DND-41 (cell line): ENCODE measurements at regions not wholly inside any gene's neighbourhood (a gene's known extent, or its start where the extent isn't known, plus 50 kb on each side); places are given as distances from the start of the nearest gene placed in this dataset.

Source experiments
- ATAC-seq: fragments of 200-7000 bp; cut with Tn5 transposase; 3 replicates; pipeline ENCODE4 v1.9.1; 2021; ENCODE audit warnings: low read depth; ENCODE audit not compliant: insufficient read depth
- DNase-seq: peaks from one replicate; pipeline ENCODE4 v3.0.0-alpha.2; 2020
- H2AFZ ChIP-seq: 2 replicates; pipeline ENCODE4 v1.6.0; 2012; ENCODE audit warnings: low read depth, low read length
- H3K27ac ChIP-seq: 2 replicates; pipeline ENCODE4 v1.5.1; 2012; ENCODE audit warnings: low read length, inconsistent platforms
- H3K27me3 ChIP-seq: fragments of 200-600 bp; sonication (generic); 2 replicates; pipeline ENCODE4 v1.6.0; 2012; ENCODE audit warnings: low read length, mild to moderate bottlenecking, inconsistent platforms; ENCODE audit not compliant: insufficient read depth, poor library complexity
- H3K36me3 ChIP-seq: 2 replicates; pipeline ENCODE4 v1.5.1; 2012; ENCODE audit warnings: low read length, inconsistent platforms; ENCODE audit not compliant: insufficient read depth
- H3K4me1 ChIP-seq: 2 replicates; pipeline ENCODE4 v1.5.1; 2012; ENCODE audit warnings: mild to moderate bottlenecking, low read length; ENCODE audit not compliant: insufficient read depth
- H3K4me2 ChIP-seq: 2 replicates; pipeline ENCODE4 v1.6.0; 2012; ENCODE audit warnings: mild to moderate bottlenecking, moderate library complexity, low read length, inconsistent platforms; ENCODE audit not compliant: insufficient read depth
- H3K4me3 ChIP-seq, 2 experiments: fragments of 200-600 bp in 1 of 2; shearing (Covaris generic) in 1 of 2; 2 replicates each; pipeline ENCODE4 v1.5.1; 2012 to 2016; ENCODE audit warnings: inconsistent platforms in 2 of 2, low read length in 2 of 2, mild to moderate bottlenecking in 2 of 2, low read depth in 1 of 2, moderate library complexity in 1 of 2
- H3K79me2 ChIP-seq: 2 replicates; pipeline ENCODE4 v1.6.0; 2012; ENCODE audit warnings: low read length, inconsistent platforms; ENCODE audit not compliant: insufficient read depth
- H3K9ac ChIP-seq: 2 replicates; pipeline ENCODE4 v1.6.0; 2012; ENCODE audit warnings: low read depth, mild to moderate bottlenecking, inconsistent platforms, low read length, moderate library complexity
- H3K9me3 ChIP-seq: 2 replicates; pipeline ENCODE4 v1.5.1; 2012; ENCODE audit warnings: low read length, moderate library complexity, mild to moderate bottlenecking, inconsistent platforms; ENCODE audit not compliant: insufficient read depth, severe bottlenecking
- H4K20me1 ChIP-seq: 2 replicates; pipeline ENCODE4 v1.6.0; 2012; ENCODE audit warnings: low read length; ENCODE audit not compliant: insufficient read depth
- CTCF ChIP-seq: IDR thresholded peaks from 2 replicates; pipeline ENCODE4 v1.5.1; 2012; ENCODE audit warnings: borderline replicate concordance, low read length, moderate library complexity, mild to moderate bottlenecking; ENCODE audit not compliant: poor library complexity, severe bottlenecking; ENCODE audit errors: extremely low read depth
- EZH2 ChIP-seq: IDR thresholded peaks from 3 replicates; pipeline ENCODE4 v1.6.1; 2012; ENCODE audit warnings: borderline replicate concordance, low read depth, mild to moderate bottlenecking, moderate library complexity, low read length, inconsistent platforms; ENCODE audit not compliant: severe bottlenecking

- Histone ChIP-seq H3K36me3 (no peaks in the 10 kb centered on the region), H3K27ac (no peak overlapping the region), H3K9me3 (no peaks in the 10 kb centered on the region), H3K4me3 (no peak overlapping the region), H2AFZ (no peak overlapping the region), H3K4me2 (no peak overlapping the region), H4K20me1 (no peaks in the 10 kb centered on the region), H3K9ac (no peak overlapping the region), H3K79me2 (no peaks in the 10 kb centered on the region), H3K4me1 (no peaks in the 10 kb centered on the region), H3K27me3 (no peaks in the 10 kb centered on the region)
- no peak for ATAC-seq
- TF ChIP-seq CTCF (no peak), EZH2 (no peak)
- DNase-seq, result no peak
These were observed 128.3 kb upstream of the KCNE2 start for GRCh38 chr21:34235514-34235913.

- no peak overlapping the region for H3K4me2 ChIP-seq
- no peak overlapping the region for H3K9ac ChIP-seq
- no peaks in the 10 kb centered on the region for H3K4me1 ChIP-seq
- no peak overlapping the region for H3K27ac ChIP-seq
- H3K9me3 ChIP-seq, result peaks cover 9% of the 10 kb centered on the region
- H3K36me3 ChIP-seq, result no peaks in the 10 kb centered on the region
- H4K20me1 ChIP-seq, result no peaks in the 10 kb centered on the region
- no peak overlapping the region for H2AFZ ChIP-seq
- TF ChIP-seq CTCF (no peak), EZH2 (no peak)
- H3K79me2 ChIP-seq, result no peaks in the 10 kb centered on the region
- no peak overlapping the region for H3K4me3 ChIP-seq
- no peak for ATAC-seq
- no peaks in the 10 kb centered on the region for H3K27me3 ChIP-seq
- no peak for DNase-seq
These were observed 120.8 kb upstream of the KCNE2 start for GRCh38 chr21:34242973-34243372.

- peak; percentile 61; the same call in 2 of the 3 replicates for ATAC-seq
- DNase-seq, result peak; percentile 37
These were observed 120.2 kb upstream of the KCNE2 start for GRCh38 chr21:34243562-34243961.

More at GRCh38 chr21:34243562-34243961, 120.2 kb upstream of the KCNE2 start:
- no peak overlapping the region for H2AFZ ChIP-seq
- H3K4me2 ChIP-seq, result no peak overlapping the region
- H3K9me3 ChIP-seq, result peaks cover 10% of the 10 kb centered on the region
- TF ChIP-seq CTCF (peak; percentile 67), EZH2 (no peak)
- no peaks in the 10 kb centered on the region for H3K27me3 ChIP-seq
- H3K9ac ChIP-seq, result no peak overlapping the region
- no peak overlapping the region for H3K4me3 ChIP-seq
- no peaks in the 10 kb centered on the region for H3K4me1 ChIP-seq
- H3K36me3 ChIP-seq, result no peaks in the 10 kb centered on the region
- H3K79me2 ChIP-seq, result no peaks in the 10 kb centered on the region
- no peak overlapping the region for H3K27ac ChIP-seq
- H4K20me1 ChIP-seq, result no peaks in the 10 kb centered on the region
